Omental fat pad (tissue), 3 donors: ENCODE measurements at regions not wholly inside any gene's neighbourhood (a gene's known extent, or its start where the extent isn't known, plus 50 kb on each side); places are given as distances from the start of the nearest gene placed in this dataset.

Experiments used
- ATAC-seq: fragments of 150-250 bp; one replicate; pipeline ENCODE4 v1.9.1; 2016; ENCODE audit warnings: mild to moderate bottlenecking, moderate library complexity; ENCODE audit not compliant: low FRiP score
- DNase-seq: peaks from one replicate; pipeline ENCODE4 v3.0.0-alpha.2; 2019; ENCODE audit warnings: low spot score
- CTCF ChIP-seq, 3 donors: fragments of 450-650 bp; IDR thresholded peaks; one replicate each; pipeline ENCODE4 v1.5.1; 2016 to 2017; ENCODE audit warnings: antibody characterized with exemption in 3 of 3, mild to moderate bottlenecking in 3 of 3, moderate library complexity in 2 of 3

- no peak for ATAC-seq
- no peak for TF ChIP-seq CTCF (IDR thresholded peaks at IDR 0.05)
- DNase-seq, result no peak
Observed at GRCh38 chr12:93288626-93289025, 89.1 kb upstream of the NUDT4 start.

GRCh38 chr12:93290391-93290790, 87.3 kb upstream of the NUDT4 start:
- DNase-seq, result no peak
- no peak for TF ChIP-seq CTCF (IDR thresholded peaks at IDR 0.05)
- ATAC-seq, result no peak

- ATAC-seq, result no peak
- DNase-seq, result no peak
- TF ChIP-seq CTCF (IDR thresholded peaks at IDR 0.05), result no peak
Observed at GRCh38 chr12:93292213-93292612, 85.5 kb upstream of the NUDT4 start.

GRCh38 chr12:93292731-93293566, 84.8 kb upstream of the NUDT4 start:
- no peak for TF ChIP-seq CTCF (IDR thresholded peaks at IDR 0.05)
- DNase-seq, result no peak
- no peak for ATAC-seq

- TF ChIP-seq CTCF (IDR thresholded peaks at IDR 0.05), result no peak
- ATAC-seq (no peak), DNase-seq (no peak)
Observed at GRCh38 chr12:93297032-93297431, 80.7 kb upstream of the NUDT4 start.

GRCh38 chr12:93297536-93297935, 80.2 kb upstream of the NUDT4 start:
- no peak for TF ChIP-seq CTCF (IDR thresholded peaks at IDR 0.05)
- ATAC-seq (no peak), DNase-seq (no peak)

GRCh38 chr12:93299262-93299846, 78.4 kb upstream of the NUDT4 start:
- no peak for TF ChIP-seq CTCF (IDR thresholded peaks at IDR 0.05)
- ATAC-seq, result no peak
- DNase-seq, result no peak
